ENCODE measurements at regions not wholly inside any gene's neighbourhood (a gene's known extent, or its start where the extent isn't known, plus 50 kb on each side); places are given as distances from the start of the nearest gene placed in this dataset.

GRCh38 chr15:38631119-38632075 lies 66.8 kb upstream of the RASGRP1 start:
- 13% methylated on average over 5 of the region's 5 CpGs for WGBS (ENCODE audit: low lambda C conversion rate)
- CTCF ChIA-PET (ENCODE audit: low intra/inter-chr PET ratio, low total read pairs), result no interaction called here
- TF ChIP-seq NFE2L2 (IDR thresholded peaks at IDR 0.05; ENCODE audit: low read length) (no peak), ZFP36 (IDR thresholded peaks at IDR 0.05; ENCODE audit: borderline replicate concordance, low read depth, low read length, partially characterized antibody) (no peak), ZFP37 (CRISPR knock-in tag; IDR thresholded peaks at IDR 0.05; ENCODE audit: borderline replicate concordance) (no peak), ZNF550 (CRISPR knock-in tag; IDR thresholded peaks at IDR 0.05; ENCODE audit: borderline replicate concordance) (no peak), ATF5 (CRISPR knock-in tag; IDR thresholded peaks at IDR 0.05; ENCODE audit: low read depth) (no peak), NAIF1 (CRISPR knock-in tag; IDR thresholded peaks at IDR 0.05; ENCODE audit: borderline replicate concordance) (no peak), DNMT1 (CRISPR knock-in tag; IDR thresholded peaks at IDR 0.05) (no peak), ZHX2 (IDR thresholded peaks at IDR 0.05; ENCODE audit: low read depth) (no peak), ZHX2 (CRISPR knock-in tag; IDR thresholded peaks at IDR 0.05; ENCODE audit: borderline replicate concordance) (no peak)
- TF ChIP-seq, protein P1, sequence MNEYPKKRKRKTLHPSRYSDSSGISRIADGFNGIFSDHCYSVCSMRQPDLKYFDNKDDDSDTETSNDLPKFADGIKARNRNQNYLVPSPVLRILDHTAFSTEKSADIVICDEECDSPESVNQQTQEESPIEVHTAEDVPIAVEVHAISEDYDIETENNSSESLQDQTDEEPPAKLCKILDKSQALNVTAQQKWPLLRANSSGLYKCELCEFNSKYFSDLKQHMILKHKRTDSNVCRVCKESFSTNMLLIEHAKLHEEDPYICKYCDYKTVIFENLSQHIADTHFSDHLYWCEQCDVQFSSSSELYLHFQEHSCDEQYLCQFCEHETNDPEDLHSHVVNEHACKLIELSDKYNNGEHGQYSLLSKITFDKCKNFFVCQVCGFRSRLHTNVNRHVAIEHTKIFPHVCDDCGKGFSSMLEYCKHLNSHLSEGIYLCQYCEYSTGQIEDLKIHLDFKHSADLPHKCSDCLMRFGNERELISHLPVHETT (CRISPR knock-in tag; conservative IDR thresholded peaks at IDR 0.05), result no peak

More at GRCh38 chr15:38631119-38632075, 66.8 kb upstream of the RASGRP1 start:
- Histone ChIP-seq H3K9me3 (ENCODE audit: low read length) (no peaks in the 10 kb centered on the region), H3K79me2 (ENCODE audit: insufficient read depth, low read length) (no peaks in the 10 kb centered on the region), H3K36me3 (replicated peaks in 1 of 2; ENCODE audit: control insufficient read depth in 1 of 2, insufficient read depth in 2 of 2, low read length in 2 of 2) (no peaks in the 10 kb centered on the region), H3K27me3 (ENCODE audit: control insufficient read depth in 1 of 2, insufficient read depth in 2 of 2, low read length in 2 of 2) (peaks cover 0 to 5% of the 10 kb centered on the region in 2 experiments; a peak in 1 of 5 replicates), H3K27ac (ENCODE audit: extremely low read length, insufficient read depth, low read length) (no peak overlapping the region), H3K9ac (ENCODE audit: insufficient read depth, low read depth, low read length) (no peak overlapping the region), H3K4me2 (ENCODE audit: low read depth, low read length) (no peak overlapping the region), H2AFZ (ENCODE audit: low read length) (no peak overlapping the region), H3K4me1 (ENCODE audit: insufficient read depth, low read length) (no peaks in the 10 kb centered on the region), H3K4me3 (replicated peaks in 1 of 3; ENCODE audit: insufficient read depth in 1 of 3, low read depth in 2 of 3, low read length in 3 of 3) (no peak overlapping the region), H4K20me1 (ENCODE audit: insufficient read depth, low read length) (no peaks in the 10 kb centered on the region)
- POLR2A ChIA-PET, result no interaction called here
- in situ Hi-C loops (cut with HindIII; ENCODE audit: extremely low pct_ligation_motif_present, low pct_unique_long_range_greater_than_20kb), result no loop called here
- DNase-seq (ENCODE audit: low spot score) (no peak), ATAC-seq (no peak), FAIRE-seq (no peak)
- BruUV-seq (replicated peaks), result no TSS peak
- intact Hi-C loops (cut with micrococcal nuclease; ENCODE audit: unreplicated experiment), result no loop called here
